ENCODE measurements at regions not wholly inside any gene's neighbourhood (a gene's known extent, or its start where the extent isn't known, plus 50 kb on each side); places are given as distances from the start of the nearest gene placed in this dataset.

DNA sequence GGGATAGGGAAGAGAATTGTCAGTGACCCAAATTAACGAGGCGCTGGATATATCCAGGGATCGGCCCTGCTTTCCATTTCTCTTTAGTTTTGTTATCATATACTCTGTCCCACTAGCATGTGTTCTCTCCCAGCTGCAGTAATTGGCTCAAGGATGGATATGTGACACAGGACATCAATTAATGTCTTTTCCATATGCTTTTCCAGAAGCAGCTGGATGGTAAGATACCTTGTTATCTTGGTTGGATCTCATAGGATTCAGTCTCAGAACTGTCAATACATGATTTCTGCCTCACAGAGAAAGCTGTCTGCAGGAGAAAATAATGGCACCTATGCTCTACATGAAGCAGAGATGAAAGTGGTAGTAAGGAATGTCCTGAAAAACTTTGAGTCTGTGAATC lies 157.1 kb upstream of the SPRY2 start:
- H3K36me3 ChIP-seq (ENCODE audit: control insufficient read depth in 2 of 2, insufficient read depth in 1 of 2, low read length in 2 of 2): no peaks in the 10 kb centered on the region
- H3K27ac ChIP-seq (ENCODE audit: extremely low read depth, low read depth, low read length): no peak overlapping the region
- TF ChIP-seq ZNF239 (tag by site-specific recombination; IDR thresholded peaks at IDR 0.05) (no peak), ZSCAN23 (tag by site-specific recombination; IDR thresholded peaks at IDR 0.05) (no peak), ZNF558 (tag by site-specific recombination; IDR thresholded peaks at IDR 0.05) (no peak), ZNF221 (tag by site-specific recombination; IDR thresholded peaks at IDR 0.05; ENCODE audit: borderline replicate concordance) (no peak)
- TF ChIP-seq, protein P1, sequence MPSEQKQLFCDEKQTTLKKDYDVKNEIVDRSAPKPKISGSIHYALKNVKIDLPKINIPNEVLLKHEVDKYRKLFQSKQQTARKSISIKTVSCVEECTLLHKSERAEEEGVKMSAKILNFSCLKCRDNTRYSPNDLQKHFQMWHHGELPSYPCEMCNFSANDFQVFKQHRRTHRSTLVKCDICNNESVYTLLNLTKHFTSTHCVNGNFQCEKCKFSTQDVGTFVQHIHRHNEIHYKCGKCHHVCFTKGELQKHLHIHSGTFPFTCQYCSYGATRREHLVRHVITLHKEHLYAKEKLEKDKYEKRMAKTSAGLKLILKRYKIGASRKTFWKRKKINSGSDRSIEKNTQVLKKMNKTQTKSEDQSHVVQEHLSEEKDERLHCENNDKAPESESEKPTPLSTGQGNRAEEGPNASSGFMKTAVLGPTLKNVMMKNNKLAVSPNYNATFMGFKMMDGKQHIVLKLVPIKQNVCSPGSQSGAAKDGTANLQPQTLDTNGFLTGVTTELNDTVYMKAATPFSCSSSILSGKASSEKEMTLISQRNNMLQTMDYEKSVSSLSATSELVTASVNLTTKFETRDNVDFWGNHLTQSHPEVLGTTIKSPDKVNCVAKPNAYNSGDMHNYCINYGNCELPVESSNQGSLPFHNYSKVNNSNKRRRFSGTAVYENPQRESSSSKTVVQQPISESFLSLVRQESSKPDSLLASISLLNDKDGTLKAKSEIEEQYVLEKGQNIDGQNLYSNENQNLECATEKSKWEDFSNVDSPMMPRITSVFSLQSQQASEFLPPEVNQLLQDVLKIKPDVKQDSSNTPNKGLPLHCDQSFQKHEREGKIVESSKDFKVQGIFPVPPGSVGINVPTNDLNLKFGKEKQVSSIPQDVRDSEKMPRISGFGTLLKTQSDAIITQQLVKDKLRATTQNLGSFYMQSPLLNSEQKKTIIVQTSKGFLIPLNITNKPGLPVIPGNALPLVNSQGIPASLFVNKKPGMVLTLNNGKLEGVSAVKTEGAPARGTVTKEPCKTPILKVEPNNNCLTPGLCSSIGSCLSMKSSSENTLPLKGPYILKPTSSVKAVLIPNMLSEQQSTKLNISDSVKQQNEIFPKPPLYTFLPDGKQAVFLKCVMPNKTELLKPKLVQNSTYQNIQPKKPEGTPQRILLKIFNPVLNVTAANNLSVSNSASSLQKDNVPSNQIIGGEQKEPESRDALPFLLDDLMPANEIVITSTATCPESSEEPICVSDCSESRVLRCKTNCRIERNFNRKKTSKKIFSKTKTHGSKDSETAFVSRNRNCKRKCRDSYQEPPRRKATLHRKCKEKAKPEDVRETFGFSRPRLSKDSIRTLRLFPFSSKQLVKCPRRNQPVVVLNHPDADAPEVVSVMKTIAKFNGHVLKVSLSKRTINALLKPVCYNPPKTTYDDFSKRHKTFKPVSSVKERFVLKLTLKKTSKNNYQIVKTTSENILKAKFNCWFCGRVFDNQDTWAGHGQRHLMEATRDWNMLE (tag by site-specific recombination; conservative IDR thresholded peaks at IDR 0.05; ENCODE audit: low read depth): no peak
- TF ChIP-seq, protein P2, sequence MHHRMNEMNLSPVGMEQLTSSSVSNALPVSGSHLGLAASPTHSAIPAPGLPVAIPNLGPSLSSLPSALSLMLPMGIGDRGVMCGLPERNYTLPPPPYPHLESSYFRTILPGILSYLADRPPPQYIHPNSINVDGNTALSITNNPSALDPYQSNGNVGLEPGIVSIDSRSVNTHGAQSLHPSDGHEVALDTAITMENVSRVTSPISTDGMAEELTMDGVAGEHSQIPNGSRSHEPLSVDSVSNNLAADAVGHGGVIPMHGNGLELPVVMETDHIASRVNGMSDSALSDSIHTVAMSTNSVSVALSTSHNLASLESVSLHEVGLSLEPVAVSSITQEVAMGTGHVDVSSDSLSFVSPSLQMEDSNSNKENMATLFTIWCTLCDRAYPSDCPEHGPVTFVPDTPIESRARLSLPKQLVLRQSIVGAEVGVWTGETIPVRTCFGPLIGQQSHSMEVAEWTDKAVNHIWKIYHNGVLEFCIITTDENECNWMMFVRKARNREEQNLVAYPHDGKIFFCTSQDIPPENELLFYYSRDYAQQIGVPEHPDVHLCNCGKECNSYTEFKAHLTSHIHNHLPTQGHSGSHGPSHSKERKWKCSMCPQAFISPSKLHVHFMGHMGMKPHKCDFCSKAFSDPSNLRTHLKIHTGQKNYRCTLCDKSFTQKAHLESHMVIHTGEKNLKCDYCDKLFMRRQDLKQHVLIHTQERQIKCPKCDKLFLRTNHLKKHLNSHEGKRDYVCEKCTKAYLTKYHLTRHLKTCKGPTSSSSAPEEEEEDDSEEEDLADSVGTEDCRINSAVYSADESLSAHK (tag by site-specific recombination; IDR thresholded peaks at IDR 0.05): no peak
- TF ChIP-seq, protein P3, sequence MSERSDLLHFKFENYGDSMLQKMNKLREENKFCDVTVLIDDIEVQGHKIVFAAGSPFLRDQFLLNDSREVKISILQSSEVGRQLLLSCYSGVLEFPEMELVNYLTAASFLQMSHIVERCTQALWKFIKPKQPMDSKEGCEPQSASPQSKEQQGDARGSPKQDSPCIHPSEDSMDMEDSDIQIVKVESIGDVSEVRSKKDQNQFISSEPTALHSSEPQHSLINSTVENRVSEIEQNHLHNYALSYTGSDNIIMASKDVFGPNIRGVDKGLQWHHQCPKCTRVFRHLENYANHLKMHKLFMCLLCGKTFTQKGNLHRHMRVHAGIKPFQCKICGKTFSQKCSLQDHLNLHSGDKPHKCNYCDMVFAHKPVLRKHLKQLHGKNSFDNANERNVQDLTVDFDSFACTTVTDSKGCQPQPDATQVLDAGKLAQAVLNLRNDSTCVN (tag by site-specific recombination; optimal IDR thresholded peaks at IDR 0.05): no peak
- ChIA-PET CTCF (no interaction called here), POLR2A (no interaction called here)
- no peaks in the 10 kb centered on the region for H3K9me3 ChIP-seq (ENCODE audit: control insufficient read depth, insufficient read depth, low read depth, low read length)
- H3K4me3 ChIP-seq (ENCODE audit: low read depth, low read length): no peak overlapping the region
- no peaks in the 10 kb centered on the region for H3K4me1 ChIP-seq (ENCODE audit: control insufficient read depth, insufficient read depth, low read length)

DNA sequence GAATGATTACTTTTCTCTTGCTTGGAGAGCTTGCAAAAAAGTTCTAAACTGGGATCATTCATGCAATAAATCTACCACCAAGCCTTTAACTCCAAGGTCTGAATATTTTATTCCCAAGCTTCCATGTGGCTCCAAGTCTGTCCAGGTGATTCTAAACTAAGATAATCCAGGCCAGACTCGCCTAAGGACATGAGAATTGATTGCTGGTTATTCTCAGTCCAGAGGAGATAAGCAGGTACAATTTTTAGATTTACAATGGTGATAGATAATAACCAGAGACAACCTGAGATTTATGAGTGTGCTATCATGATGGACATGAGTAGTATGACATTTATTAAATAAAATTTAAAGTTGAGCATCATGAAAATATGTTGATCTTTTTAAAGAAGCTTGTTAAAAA lies 156.5 kb upstream of the SPRY2 start:
- H3K4me1 ChIP-seq (ENCODE audit: control insufficient read depth, insufficient read depth, low read length): no peaks in the 10 kb centered on the region
- H3K27ac ChIP-seq (ENCODE audit: extremely low read depth, low read depth, low read length): no peak overlapping the region
- no peaks in the 10 kb centered on the region for H3K9me3 ChIP-seq (ENCODE audit: control insufficient read depth, insufficient read depth, low read depth, low read length)
- POLR2A ChIA-PET: no interaction called here
- CTCF ChIA-PET: no interaction called here
- H3K4me3 ChIP-seq (ENCODE audit: low read depth, low read length): no peak overlapping the region
- no peaks in the 10 kb centered on the region for H3K36me3 ChIP-seq (ENCODE audit: control insufficient read depth in 2 of 2, insufficient read depth in 1 of 2, low read length in 2 of 2)
- no peak for TF ChIP-seq ZNF571 (tag by site-specific recombination; IDR thresholded peaks at IDR 0.05)
- no peak for TF ChIP-seq IKZF3 (tag by site-specific recombination; IDR thresholded peaks at IDR 0.05)
- no peak for TF ChIP-seq ZSCAN16 (tag by site-specific recombination; IDR thresholded peaks at IDR 0.05)
- TF ChIP-seq PRDM1 (tag by site-specific recombination; IDR thresholded peaks at IDR 0.05): no peak
- TF ChIP-seq ZNF670 (tag by site-specific recombination; IDR thresholded peaks at IDR 0.05; ENCODE audit: low read depth): no peak
- no peak for TF ChIP-seq ZNF24 (tag by site-specific recombination; IDR thresholded peaks at IDR 0.05)
- TF ChIP-seq ZNF174 (tag by site-specific recombination; IDR thresholded peaks at IDR 0.05): no peak
- TF ChIP-seq ZBTB7A (tag by site-specific recombination; IDR thresholded peaks at IDR 0.05; ENCODE audit: low read depth): no peak
- TF ChIP-seq, protein P4, sequence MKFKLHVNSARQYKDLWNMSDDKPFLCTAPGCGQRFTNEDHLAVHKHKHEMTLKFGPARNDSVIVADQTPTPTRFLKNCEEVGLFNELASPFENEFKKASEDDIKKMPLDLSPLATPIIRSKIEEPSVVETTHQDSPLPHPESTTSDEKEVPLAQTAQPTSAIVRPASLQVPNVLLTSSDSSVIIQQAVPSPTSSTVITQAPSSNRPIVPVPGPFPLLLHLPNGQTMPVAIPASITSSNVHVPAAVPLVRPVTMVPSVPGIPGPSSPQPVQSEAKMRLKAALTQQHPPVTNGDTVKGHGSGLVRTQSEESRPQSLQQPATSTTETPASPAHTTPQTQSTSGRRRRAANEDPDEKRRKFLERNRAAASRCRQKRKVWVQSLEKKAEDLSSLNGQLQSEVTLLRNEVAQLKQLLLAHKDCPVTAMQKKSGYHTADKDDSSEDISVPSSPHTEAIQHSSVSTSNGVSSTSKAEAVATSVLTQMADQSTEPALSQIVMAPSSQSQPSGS (tag by site-specific recombination; IDR thresholded peaks at IDR 0.05; ENCODE audit: low read depth): no peak
- TF ChIP-seq ZBTB20 (tag by site-specific recombination; IDR thresholded peaks at IDR 0.05): no peak
- no peak for TF ChIP-seq ZNF555 (tag by site-specific recombination; conservative IDR thresholded peaks at IDR 0.05)
- TF ChIP-seq WT1 (tag by site-specific recombination; IDR thresholded peaks at IDR 0.05): no peak
- TF ChIP-seq SP3 (tag by site-specific recombination; IDR thresholded peaks at IDR 0.05): no peak
- TF ChIP-seq, protein P5, sequence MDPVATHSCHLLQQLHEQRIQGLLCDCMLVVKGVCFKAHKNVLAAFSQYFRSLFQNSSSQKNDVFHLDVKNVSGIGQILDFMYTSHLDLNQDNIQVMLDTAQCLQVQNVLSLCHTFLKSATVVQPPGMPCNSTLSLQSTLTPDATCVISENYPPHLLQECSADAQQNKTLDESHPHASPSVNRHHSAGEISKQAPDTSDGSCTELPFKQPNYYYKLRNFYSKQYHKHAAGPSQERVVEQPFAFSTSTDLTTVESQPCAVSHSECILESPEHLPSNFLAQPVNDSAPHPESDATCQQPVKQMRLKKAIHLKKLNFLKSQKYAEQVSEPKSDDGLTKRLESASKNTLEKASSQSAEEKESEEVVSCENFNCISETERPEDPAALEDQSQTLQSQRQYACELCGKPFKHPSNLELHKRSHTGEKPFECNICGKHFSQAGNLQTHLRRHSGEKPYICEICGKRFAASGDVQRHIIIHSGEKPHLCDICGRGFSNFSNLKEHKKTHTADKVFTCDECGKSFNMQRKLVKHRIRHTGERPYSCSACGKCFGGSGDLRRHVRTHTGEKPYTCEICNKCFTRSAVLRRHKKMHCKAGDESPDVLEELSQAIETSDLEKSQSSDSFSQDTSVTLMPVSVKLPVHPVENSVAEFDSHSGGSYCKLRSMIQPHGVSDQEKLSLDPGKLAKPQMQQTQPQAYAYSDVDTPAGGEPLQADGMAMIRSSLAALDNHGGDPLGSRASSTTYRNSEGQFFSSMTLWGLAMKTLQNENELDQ (tag by site-specific recombination; IDR thresholded peaks at IDR 0.05; ENCODE audit: low read depth): no peak
- TF ChIP-seq ZNF843 (tag by site-specific recombination; IDR thresholded peaks at IDR 0.05): no peak
